GM13977 (cell line): ENCODE measurements at regions not wholly inside any gene's neighbourhood (a gene's known extent, or its start where the extent isn't known, plus 50 kb on each side); places are given as distances from the start of the nearest gene placed in this dataset.

Experiments used
- DNase-seq: peaks from one replicate; pipeline ENCODE4 v3.0.0; 2012; ENCODE audit warnings: low spot score
- CTCF ChIP-seq: IDR thresholded peaks from 2 replicates; pipeline ENCODE4 v1.5.1; 2012; ENCODE audit warnings: mild to moderate bottlenecking, control low read depth; ENCODE audit not compliant: insufficient read depth; ENCODE audit errors: extremely low read depth, missing control alignments
- in situ Hi-C: fragments of 300-500 bp; cut with MboI; formaldehyde crosslinking; loops from one replicate; pipeline ENCODE4 v1.12.0; 2022; ENCODE audit warnings: low sequenced_read_pairs, low pct_unique_long_range_greater_than_20kb, mixed read lengths, inconsistent platforms; ENCODE audit not compliant: unreplicated experiment

- in situ Hi-C loops: no loop called here
- TF ChIP-seq CTCF: no peak
- DNase-seq: no peak
Observed at GRCh38 chrX:51437521-51437920, 58.9 kb downstream of the NUDT11 start.

- no peak for TF ChIP-seq CTCF
- in situ Hi-C loops: no loop called here
- no peak for DNase-seq
Observed at GRCh38 chrX:51435101-51435500, 61.3 kb downstream of the NUDT11 start.

- no peak for DNase-seq
- no peak for TF ChIP-seq CTCF
- in situ Hi-C loops: no loop called here
Observed at GRCh38 chrX:51421972-51422597, 74.3 kb downstream of the NUDT11 start.

GRCh38 chrX:51420610-51421009, 75.8 kb downstream of the NUDT11 start:
- peak; percentile 75 for TF ChIP-seq CTCF
- in situ Hi-C loops: no loop called here
- no peak for DNase-seq

GRCh38 chrX:51408462-51408861, 75.8 kb downstream of the NUDT10 start:
- in situ Hi-C loops: no loop called here
- TF ChIP-seq CTCF: no peak

GRCh38 chrX:51407520-51408409, 75.1 kb downstream of the NUDT10 start:
- in situ Hi-C loops: no loop called here
- TF ChIP-seq CTCF: no peak
- no peak for DNase-seq

More at GRCh38 chrX:51408462-51408861, 75.8 kb downstream of the NUDT10 start:
- DNase-seq: no peak
